Stimulated activated CD8-positive, alpha-beta memory T cell treated with anti-CD3 and anti-CD28 coated beads, Interleukin-15, amount 100 ng/mL, for 24 hours (primary cell): ENCODE measurements at regions not wholly inside any gene's neighbourhood (a gene's known extent, or its start where the extent isn't known, plus 50 kb on each side); places are given as distances from the start of the nearest gene placed in this dataset.

ENCODE experiments used
- DNase-seq: peaks from one replicate; pipeline ENCODE4 v3.0.0-alpha.2; 2020; ENCODE audit warnings: low read depth

DNA sequence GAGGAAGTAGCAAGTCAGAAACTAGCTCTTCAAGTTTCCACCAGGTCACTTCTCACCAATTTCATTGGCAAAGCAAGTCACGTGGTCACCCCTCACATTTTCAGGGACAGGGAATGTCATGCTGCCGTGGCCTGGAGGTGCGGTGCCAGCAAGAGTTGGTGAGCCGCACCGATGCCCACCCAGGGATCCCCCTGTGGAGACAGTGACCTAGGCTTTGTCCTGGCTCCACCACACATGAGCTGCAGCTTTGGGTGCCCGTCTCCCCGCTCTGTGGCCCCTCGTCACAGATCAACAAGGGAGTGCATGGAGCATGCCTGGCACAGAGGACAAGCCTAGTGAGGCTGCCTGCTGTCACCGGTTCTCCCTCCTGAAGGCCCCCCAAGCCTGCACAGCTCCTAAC, 226.7 kb upstream of the PPP2R2D start:
- DNase-seq, result no peak

- no peak for DNase-seq
Measured at GRCh38 chr10:131675104-131675503, 225.7 kb upstream of the PPP2R2D start.

- DNase-seq, result no peak
Measured at GRCh38 chr10:131676046-131676799, 224.6 kb upstream of the PPP2R2D start.

DNA sequence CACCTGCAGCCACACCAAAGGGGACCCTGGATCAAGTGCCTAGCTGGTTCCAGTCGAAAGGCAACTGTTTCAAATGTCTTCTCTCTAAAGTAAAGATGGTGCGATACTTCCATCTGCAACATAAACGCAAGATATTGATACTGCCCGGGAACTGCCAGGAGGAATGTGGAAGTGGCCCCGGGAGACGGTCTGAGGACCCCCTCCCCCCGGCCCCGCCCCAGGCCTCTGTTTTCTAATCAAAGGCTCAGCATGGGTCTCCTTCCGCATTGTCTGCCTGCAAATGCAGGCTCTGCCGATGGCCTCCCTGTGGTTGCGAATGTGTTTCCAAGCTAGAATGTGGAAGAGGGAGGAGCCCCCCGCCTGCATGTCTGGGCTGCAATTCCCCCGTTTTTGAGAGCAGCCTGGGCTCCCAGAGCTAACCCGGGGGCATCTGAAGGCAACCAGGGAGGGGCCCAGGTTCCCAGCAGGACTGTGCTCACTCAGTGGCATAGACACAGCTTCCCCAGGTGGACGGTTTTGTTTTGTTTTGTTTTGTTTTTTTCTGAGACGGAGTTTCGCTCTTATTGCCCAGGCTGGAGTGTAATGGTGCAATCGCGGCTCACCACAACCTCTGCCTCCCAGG, 223.9 kb upstream of the PPP2R2D start:
- no peak for DNase-seq

- DNase-seq, result no peak
Measured at GRCh38 chr10:131677671-131678070, 223.1 kb upstream of the PPP2R2D start.

DNA sequence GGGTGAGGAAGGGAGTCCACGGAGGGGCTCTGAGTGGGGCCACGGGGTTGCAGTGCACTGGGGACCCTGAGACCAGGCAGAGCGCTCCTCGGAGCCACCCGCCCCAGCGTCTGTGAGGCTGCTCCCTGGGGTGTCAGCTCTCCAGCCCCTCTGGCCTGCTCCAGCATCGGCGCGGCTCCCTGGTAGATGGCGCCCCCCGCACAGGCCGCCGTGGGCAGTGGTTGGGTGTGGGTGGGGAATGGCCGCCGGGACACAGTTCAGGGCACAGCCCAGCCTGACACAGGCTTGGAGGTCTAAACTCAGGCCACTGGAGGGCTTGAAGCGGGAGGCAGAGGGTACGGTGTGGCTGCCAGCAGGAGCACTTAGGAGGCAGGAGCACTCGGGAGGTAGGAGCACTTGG, 222.6 kb upstream of the PPP2R2D start:
- no peak for DNase-seq

GRCh38 chr10:131678613-131679012, 222.2 kb upstream of the PPP2R2D start:
- DNase-seq, result no peak

GRCh38 chr10:131679926-131680325, 220.9 kb upstream of the PPP2R2D start:
- no peak for DNase-seq

DNA sequence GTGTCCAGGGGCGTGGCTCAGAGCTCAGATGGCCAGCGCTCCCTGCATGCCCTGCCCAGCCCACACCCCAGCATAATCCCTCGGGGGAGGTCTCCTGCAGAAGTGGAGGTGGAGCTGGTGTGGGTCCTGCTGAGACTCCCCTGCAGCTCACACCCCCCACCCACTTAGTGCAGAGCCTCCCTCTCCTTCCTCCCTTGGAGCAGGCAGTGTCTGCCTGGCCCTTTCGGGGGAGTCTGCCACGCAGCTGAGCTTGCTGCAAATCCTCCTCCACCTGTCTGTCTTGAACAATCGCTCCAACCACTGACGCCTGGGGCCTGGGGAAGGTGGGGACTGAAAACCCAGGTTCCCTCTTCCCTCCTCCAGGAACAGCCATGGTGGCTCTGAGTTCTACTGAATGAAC, 219.7 kb upstream of the PPP2R2D start:
- no peak for DNase-seq

- DNase-seq, result no peak
Measured at GRCh38 chr10:131681656-131682055, 219.2 kb upstream of the PPP2R2D start.

DNA sequence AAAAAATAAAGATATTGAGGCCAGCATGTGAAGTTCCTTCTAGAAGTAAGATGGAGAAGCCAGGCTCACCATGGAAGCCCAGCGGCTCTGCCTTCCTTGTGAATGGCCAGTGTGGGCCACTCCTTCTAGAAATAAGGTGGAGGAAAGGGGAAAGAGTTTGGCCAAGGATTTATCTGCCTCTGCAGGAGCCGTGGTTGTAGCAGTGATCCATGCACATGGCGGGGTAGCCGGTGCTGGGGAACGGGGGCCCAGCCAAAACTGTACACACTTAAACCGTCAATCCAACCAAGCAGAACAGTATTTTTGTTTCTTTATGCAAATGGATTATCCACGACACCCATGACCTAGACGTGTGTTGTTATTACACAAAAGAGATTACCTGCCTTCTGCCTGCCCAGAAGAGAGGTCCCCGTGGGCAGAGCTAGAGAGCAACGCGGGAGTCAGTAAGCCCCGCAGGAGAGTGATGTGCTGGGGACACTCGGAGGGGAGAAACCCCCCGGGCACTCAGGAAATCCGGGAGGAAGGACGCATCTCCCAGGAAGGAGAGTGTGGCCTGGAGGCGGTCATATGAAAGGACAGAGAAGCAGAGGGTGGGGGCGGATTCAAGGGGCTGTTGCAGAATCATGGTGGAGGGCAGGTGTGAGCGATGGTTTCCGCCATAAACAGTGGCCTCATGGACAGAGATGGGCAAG, 218.4 kb upstream of the PPP2R2D start:
- DNase-seq, result no peak

DNA sequence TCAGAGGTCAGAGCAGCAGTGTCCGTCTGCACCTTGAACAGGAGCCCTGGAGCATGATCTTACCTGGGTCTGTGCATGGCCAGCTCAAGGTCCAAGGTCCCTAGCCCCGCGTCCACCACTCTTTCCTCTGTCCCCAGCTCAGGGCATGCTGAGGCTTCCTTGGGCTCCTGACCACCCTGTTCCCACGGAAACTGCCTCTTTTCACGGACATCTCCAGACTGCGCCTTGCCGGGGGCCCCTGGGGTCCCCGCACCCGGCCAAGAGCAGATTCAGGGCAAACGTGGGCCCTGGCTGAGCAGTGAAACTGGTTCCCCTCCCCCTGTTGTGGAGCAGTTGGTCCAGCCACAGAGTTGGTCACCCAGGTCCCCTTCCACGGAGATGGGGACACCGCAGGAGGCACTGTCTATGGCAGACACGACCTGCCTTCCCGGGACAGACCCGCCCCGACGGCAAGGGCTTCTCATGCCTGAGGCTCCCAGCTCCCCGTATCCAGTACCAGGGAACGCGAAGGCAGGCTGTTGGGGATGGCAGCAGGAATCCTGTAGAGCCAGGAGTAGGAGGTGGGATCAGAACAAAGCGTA, 217.4 kb upstream of the PPP2R2D start:
- DNase-seq, result no peak

GRCh38 chr10:131683941-131684340, 216.9 kb upstream of the PPP2R2D start:
- DNase-seq, result no peak

- no peak for DNase-seq
Measured at GRCh38 chr10:131685007-131685406, 215.8 kb upstream of the PPP2R2D start.

- DNase-seq, result no peak
Measured at GRCh38 chr10:131685576-131685975, 215.2 kb upstream of the PPP2R2D start.

- DNase-seq, result no peak
Measured at GRCh38 chr10:131686781-131687420, 213.9 kb upstream of the PPP2R2D start.

- no peak for DNase-seq
Measured at GRCh38 chr10:131688304-131688703, 212.5 kb upstream of the PPP2R2D start.

DNA sequence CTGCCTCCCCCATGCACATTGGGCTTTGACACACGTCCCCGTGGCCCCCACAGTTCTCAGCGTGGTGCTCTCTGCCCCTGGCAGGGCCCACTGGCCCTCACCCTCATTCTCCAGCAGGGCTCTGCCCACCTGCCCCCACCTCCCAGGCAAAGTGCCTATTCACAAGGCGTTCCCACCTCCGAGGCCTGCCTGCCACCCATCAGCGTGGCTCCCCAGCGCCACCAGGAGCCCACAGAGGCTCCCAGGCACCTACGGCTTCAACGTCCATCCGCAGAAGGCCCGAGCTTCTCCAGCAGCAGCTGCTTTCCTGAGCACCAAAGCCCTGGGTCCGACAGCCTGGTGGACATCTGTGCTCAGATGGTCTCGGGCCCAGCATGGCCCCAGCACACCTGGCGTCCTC, 211.8 kb upstream of the PPP2R2D start:
- DNase-seq, result no peak

DNA sequence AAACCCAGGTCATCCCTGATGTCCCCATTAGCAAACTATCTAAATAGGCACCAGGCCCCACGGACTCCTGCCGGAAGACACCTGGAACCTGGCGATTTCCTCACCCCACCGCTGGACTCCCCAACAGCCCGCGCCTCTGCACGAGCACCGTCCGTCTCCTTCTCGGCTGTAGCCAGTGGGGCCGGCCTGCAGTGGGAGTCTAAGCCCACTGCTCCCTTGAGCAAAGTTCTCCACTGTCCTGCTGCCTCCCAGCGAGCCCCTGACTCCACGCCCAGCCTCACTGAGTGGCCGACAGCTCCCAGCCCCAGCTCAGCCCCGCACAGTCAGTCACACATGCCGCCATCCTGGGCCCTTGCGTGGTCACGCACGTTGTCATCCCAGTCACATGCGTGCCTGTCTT, 211.3 kb upstream of the PPP2R2D start:
- DNase-seq, result no peak

- DNase-seq, result no peak
Measured at GRCh38 chr10:131689954-131690757, 210.7 kb upstream of the PPP2R2D start.

GRCh38 chr10:131690805-131691239, 210.0 kb upstream of the PPP2R2D start:
- no peak for DNase-seq
